ENCODE measurements at regions not wholly inside any gene's neighbourhood (a gene's known extent, or its start where the extent isn't known, plus 50 kb on each side); places are given as distances from the start of the nearest gene placed in this dataset.

DNA sequence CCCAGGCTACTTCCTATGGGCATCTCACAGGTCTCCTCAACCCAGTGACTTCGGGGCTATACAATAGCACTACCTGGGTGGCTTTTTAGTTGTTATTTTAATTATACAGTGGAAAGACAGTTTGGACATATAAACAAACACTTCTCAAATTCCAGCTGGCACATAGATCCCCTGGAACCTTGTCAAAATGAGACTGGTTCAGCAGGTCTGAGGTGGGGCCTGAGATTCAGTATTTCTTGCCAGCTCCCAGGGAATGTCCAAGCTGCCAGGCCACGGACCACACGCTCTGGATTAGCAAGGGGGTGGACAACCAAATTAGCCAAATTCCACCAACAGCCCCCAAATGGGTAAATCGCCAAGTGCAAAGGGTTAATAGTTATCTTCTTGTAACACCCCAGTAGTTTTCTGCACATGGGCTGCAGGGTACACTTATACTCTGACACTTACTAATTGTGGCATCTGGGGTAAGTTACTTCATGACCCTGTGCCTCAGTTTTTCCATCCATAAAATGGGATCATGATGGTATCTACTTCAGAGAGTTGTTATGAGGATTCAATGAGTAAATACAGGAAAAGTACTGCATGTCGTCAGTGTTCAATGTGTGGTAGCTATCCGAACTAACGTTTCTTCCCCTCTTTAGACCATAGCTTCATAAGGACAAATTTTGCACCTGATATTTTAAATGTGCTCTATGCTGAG, 789.4 kb upstream of the TBX3 start:
- H3K4me1 ChIP-seq (ENCODE audit: control insufficient read depth, extremely low read depth, insufficient read depth, low read length): no peaks in the 10 kb centered on the region
- TF ChIP-seq, protein P1, sequence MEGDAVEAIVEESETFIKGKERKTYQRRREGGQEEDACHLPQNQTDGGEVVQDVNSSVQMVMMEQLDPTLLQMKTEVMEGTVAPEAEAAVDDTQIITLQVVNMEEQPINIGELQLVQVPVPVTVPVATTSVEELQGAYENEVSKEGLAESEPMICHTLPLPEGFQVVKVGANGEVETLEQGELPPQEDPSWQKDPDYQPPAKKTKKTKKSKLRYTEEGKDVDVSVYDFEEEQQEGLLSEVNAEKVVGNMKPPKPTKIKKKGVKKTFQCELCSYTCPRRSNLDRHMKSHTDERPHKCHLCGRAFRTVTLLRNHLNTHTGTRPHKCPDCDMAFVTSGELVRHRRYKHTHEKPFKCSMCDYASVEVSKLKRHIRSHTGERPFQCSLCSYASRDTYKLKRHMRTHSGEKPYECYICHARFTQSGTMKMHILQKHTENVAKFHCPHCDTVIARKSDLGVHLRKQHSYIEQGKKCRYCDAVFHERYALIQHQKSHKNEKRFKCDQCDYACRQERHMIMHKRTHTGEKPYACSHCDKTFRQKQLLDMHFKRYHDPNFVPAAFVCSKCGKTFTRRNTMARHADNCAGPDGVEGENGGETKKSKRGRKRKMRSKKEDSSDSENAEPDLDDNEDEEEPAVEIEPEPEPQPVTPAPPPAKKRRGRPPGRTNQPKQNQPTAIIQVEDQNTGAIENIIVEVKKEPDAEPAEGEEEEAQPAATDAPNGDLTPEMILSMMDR (IDR thresholded peaks at IDR 0.05; ENCODE audit: extremely low read depth in 1 of 2, insufficient read depth in 1 of 2, low read depth in 1 of 2, low read length in 2 of 2): no peak
- TF ChIP-seq EZH2 (IDR thresholded peaks at IDR 0.05; ENCODE audit: borderline replicate concordance, low read depth, low read length, severe bottlenecking) (no peak), GATA2 (IDR thresholded peaks at IDR 0.05; ENCODE audit: insufficient read depth, insufficient read length, low read depth, low read length) (no peak), MYC (IDR thresholded peaks at IDR 0.05; ENCODE audit: low read depth, low read length) (no peak), POLR2A (IDR thresholded peaks at IDR 0.05; ENCODE audit: low read depth, low read length) (no peak), JUN (IDR thresholded peaks at IDR 0.05; ENCODE audit: borderline replicate concordance, insufficient read depth, insufficient read length, low read depth) (no peak), FOS (IDR thresholded peaks at IDR 0.05; ENCODE audit: borderline replicate concordance, insufficient read depth, low read length) (no peak), POLR2AphosphoS5 (IDR thresholded peaks at IDR 0.05; ENCODE audit: insufficient read depth, low read depth, low read length) (no peak)
- TF ChIP-seq, protein P2, sequence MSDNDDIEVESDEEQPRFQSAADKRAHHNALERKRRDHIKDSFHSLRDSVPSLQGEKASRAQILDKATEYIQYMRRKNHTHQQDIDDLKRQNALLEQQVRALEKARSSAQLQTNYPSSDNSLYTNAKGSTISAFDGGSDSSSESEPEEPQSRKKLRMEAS (IDR thresholded peaks at IDR 0.05; ENCODE audit: insufficient read depth, insufficient read length): no peak
- no peak overlapping the region for H3K9ac ChIP-seq (replicated peaks; ENCODE audit: extremely low read depth, insufficient read depth, low read length)
- ChIA-PET CTCF (no interaction called here), POLR2A (no interaction called here)
- no peaks in the 10 kb centered on the region for H3K9me1 ChIP-seq (replicated peaks; ENCODE audit: control insufficient read depth, extremely low read depth, insufficient read depth, low read length)
- dilution Hi-C loops (cut with MboI; ENCODE audit: extremely low pct_ligation_motif_present, low sequenced_read_pairs) (no loop called here), intact Hi-C loops (cut with micrococcal nuclease) (no loop called here)
- H3K9me3 ChIP-seq (replicated peaks; ENCODE audit: control insufficient read depth, insufficient read depth, low read length): peaks cover 2% of the 10 kb centered on the region
- no peak overlapping the region for H3K27ac ChIP-seq (ENCODE audit: insufficient read depth, low read depth, low read length)
- FAIRE-seq (no peak), DNase-seq (ENCODE audit: low read depth, low spot score) (no peak)
- no peaks in the 10 kb centered on the region for H3K36me3 ChIP-seq (ENCODE audit: control insufficient read depth in 2 of 2, extremely low read depth in 1 of 2, insufficient read depth in 2 of 2, low read length in 2 of 2)
- no peak overlapping the region for H3K4me3 ChIP-seq (replicated peaks in 1 of 3; ENCODE audit: insufficient read depth in 1 of 3, low read depth in 1 of 3, low read length in 3 of 3)
- BruUV-seq (replicated peaks): no TSS peak
- H2AFZ ChIP-seq (ENCODE audit: low read depth, low read length): no peak overlapping the region
- no peaks in the 10 kb centered on the region for H4K20me1 ChIP-seq (replicated peaks; ENCODE audit: control insufficient read depth, extremely low read depth, insufficient read depth, low read length)
- H3K4me2 ChIP-seq (ENCODE audit: insufficient read depth, low read length): no peak overlapping the region
- H3K27me3 ChIP-seq (ENCODE audit: control insufficient read depth in 2 of 2, insufficient read depth in 2 of 2, low read length in 2 of 2): no peaks in the 10 kb centered on the region
- no peaks in the 10 kb centered on the region for H3K79me2 ChIP-seq (ENCODE audit: control insufficient read depth, insufficient read depth, low read length)

All from endothelial cell of umbilical vein (primary cell).